ENCODE measurements at regions not wholly inside any gene's neighbourhood (a gene's known extent, or its start where the extent isn't known, plus 50 kb on each side); places are given as distances from the start of the nearest gene placed in this dataset.
"Not testable (repeated sequence)": the region's sequence is repeated elsewhere in the genome, so short reads cannot be mapped to it uniquely, and the experiment has no call there.

DNA sequence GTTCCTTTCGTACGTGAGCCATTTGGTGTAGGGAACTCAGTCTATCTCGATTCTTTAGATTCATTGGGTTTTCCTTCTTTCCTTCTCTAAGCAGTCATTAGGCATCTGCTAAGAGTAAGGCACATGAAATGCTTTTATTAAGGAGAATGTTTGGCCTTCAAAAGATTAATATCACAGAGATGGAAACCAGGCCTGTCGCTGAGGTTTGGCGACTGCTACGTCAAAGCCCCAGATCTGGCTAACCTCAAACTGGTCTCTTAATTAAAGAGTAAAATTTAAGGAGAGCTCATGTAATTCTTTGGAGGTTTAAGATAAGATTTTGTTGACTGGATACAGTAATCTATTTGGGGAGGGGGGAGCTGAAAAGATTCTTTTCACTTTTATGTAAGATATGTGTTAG is 189.8 kb downstream of the JCAD start:
- no peak for DNase-seq (ENCODE audit: low read depth)
- TF ChIP-seq, protein P1, sequence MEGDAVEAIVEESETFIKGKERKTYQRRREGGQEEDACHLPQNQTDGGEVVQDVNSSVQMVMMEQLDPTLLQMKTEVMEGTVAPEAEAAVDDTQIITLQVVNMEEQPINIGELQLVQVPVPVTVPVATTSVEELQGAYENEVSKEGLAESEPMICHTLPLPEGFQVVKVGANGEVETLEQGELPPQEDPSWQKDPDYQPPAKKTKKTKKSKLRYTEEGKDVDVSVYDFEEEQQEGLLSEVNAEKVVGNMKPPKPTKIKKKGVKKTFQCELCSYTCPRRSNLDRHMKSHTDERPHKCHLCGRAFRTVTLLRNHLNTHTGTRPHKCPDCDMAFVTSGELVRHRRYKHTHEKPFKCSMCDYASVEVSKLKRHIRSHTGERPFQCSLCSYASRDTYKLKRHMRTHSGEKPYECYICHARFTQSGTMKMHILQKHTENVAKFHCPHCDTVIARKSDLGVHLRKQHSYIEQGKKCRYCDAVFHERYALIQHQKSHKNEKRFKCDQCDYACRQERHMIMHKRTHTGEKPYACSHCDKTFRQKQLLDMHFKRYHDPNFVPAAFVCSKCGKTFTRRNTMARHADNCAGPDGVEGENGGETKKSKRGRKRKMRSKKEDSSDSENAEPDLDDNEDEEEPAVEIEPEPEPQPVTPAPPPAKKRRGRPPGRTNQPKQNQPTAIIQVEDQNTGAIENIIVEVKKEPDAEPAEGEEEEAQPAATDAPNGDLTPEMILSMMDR (IDR thresholded peaks at IDR 0.05; ENCODE audit: low read length, missing control alignments), result no peak
- no peak overlapping the region for H3K4me3 ChIP-seq (replicated peaks; ENCODE audit: low read depth, low read length)

DNA sequence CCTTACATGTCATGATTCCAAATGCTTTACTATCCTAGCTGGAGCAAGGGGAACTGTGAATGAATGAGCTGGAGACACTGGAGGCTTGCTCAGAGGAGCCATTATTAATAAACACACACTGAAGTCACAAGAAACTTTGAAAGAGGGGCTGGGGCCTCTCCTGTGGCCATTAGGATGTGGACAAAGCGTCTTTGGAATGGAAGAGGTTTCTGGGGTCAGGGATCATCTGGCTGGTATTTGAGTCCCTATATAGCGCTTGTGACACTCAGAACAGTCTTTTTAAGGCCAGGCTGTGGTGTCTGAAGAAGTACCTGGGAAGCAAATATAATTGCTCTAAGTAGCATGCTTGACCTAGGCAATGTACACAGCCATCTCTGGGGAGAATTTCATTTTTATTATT is 193.0 kb downstream of the JCAD start:
- TF ChIP-seq, protein P1 (IDR thresholded peaks at IDR 0.05; ENCODE audit: low read length, missing control alignments), result no peak
- no peak for DNase-seq (ENCODE audit: low read depth)
- no peak overlapping the region for H3K4me3 ChIP-seq (replicated peaks; ENCODE audit: low read depth, low read length)

DNA sequence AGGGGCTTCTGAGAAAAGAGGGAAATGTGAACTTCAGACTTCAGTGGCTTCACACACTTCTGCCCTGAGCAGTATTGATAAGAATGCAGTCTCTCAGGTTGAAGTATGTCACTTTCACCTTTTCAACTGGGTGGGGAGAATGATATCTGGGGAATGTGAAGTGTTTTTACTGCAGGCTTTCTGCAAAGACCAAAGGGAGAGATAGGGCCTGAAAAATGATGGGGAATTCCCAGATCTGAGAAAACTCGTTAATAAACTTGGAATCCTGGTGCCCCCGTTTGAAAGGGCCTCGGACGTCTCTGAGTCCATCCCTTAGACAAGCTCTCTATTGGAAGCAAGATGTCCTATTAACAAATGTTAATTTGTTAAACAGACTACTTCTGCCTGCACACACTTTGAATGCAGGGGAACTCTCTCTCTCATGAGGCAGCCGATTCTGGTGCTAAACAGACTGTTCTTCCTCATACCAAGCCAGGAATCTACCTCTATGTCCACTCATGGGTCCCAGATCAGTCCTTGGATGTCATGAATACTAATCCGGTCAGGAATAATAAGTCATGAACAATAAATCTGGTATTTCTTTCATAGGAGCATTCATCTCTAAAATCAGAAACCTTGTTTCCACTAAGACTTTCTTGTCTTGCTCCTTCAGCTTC is 193.6 kb downstream of the JCAD start:
- TF ChIP-seq, protein P1 (IDR thresholded peaks at IDR 0.05; ENCODE audit: low read length, missing control alignments), result no peak
- no peak overlapping the region for H3K4me3 ChIP-seq (replicated peaks; ENCODE audit: low read depth, low read length)
- DNase-seq (ENCODE audit: low read depth), result no peak

DNA sequence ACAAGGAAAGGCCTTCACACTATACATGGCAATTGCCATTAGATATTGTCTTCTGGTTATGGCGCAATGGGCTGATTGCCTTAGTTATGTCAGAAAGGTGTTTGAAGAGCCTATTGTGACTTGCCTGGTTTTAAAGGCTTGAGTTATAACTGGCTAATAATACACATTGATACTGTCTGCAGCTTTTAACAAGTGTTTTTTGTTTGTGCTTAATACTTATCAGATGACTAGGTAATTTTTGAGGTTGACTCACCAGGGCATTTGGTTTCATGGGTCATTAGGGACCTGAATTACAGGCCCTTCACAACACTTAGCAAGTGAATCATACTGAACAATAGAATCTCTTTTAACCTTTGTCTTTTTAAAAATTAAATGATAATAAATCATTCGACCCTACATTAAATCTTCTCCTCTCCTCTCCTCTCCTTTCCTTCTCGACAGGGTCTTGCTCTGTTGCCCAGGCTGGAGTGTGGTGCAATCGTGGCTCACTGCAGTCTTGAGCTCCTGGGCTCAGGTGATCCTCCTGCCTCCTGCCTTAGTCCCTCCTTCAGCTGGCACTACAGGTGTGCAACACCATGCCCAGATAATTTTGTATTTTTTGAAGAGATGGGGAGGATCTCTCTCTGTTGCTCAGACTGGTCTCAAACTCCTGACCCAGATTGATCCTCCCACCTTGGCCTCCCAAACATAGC is 196.3 kb downstream of the JCAD start:
- peak; percentile 35 for DNase-seq (ENCODE audit: low read depth)
- no peak overlapping the region for H3K4me3 ChIP-seq (replicated peaks; ENCODE audit: low read depth, low read length)

DNA sequence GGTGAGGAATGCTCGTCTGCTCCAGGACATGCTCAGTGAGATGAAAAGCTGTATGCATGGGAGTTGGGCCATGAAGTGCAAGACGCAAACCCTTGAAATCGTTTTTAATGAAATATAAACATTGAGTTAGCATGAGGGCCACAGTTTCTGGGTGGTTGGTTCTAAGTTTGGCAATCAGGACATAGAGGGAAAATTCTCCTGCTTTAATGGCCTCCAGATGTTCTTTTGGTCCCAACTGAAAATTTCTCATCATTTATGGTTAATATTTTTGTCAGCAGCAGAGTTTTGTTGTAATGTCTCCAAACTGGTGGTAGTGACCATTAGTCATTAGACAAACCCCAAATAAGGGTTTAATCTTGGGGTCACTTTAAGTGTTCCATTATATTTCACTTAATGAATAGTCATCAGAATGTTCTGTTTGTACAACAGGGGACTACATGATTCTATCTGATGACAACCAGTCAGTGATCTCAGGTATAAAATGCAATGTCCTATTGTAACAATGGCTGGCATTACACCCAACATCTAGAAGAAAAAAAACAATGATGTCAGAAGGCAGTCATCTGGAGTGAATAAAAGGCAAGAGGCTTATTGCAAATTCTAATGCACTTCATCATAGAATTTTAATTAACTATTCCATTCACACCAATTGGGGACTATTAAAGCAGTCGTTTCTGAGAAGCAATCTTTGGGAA is 197.4 kb downstream of the JCAD start:
- no peak overlapping the region for H3K4me3 ChIP-seq (replicated peaks; ENCODE audit: low read depth, low read length)
- TF ChIP-seq, protein P1 (IDR thresholded peaks at IDR 0.05; ENCODE audit: low read length, missing control alignments), result no peak
- DNase-seq (ENCODE audit: low read depth), result no peak

More for the DNA sequence above, 196.3 kb downstream of the JCAD start:
- TF ChIP-seq, protein P1 (IDR thresholded peaks at IDR 0.05; ENCODE audit: low read length, missing control alignments), result no peak

DNA sequence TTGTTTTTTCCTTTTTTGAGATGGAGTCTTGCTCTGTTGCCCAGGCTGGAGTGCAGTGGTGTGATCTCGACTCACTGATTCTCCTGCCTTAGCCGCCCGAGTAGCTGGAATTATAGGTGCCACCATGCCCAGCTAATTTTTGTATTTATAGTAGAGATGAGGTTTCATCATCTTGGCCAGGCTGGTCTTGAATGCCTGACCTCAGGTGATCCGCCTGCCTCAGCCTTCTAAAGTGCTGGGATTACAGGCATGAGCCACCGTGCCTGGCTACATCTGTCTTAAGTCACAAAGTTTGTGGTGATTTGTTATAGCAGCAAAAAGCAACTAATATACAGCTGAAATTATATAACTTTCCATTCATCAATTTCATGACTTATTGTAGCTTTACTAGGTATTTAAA is 198.2 kb downstream of the JCAD start:
- not testable (repeated sequence) for H3K4me3 ChIP-seq (replicated peaks; ENCODE audit: low read depth, low read length); DNase-seq (ENCODE audit: low read depth)

DNA sequence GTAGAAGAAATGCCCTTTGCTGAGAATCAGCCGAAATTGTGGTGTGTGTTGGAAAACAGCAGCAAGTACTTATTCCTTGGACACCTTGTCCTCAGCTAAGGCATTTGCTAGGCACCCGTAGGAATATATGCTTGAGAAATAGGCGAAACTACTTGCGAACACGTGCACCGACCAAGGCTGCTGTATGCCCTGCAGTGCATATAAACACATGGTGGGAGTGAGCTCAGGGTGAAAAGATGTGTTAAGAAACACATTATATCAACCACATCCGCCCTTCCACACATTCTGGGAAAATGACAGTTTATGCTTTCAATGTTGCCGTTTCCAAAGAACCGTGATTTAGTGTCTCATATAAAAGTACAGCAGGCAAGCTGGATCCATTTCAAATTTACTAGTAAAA is 199.2 kb downstream of the JCAD start:
- DNase-seq (ENCODE audit: low read depth), result no peak
- H3K4me3 ChIP-seq (replicated peaks; ENCODE audit: low read depth, low read length), result no peak overlapping the region

More for the DNA sequence above, 199.2 kb downstream of the JCAD start:
- TF ChIP-seq, protein P1 (IDR thresholded peaks at IDR 0.05; ENCODE audit: low read length, missing control alignments), result no peak

All from fibroblast of pulmonary artery (primary cell).